GM10248 (cell line): ENCODE measurements at regions not wholly inside any gene's neighbourhood (a gene's known extent, or its start where the extent isn't known, plus 50 kb on each side); places are given as distances from the start of the nearest gene placed in this dataset.

ENCODE experiments used
- CTCF ChIA-PET: fragments of 300-600 bp; sonication (Branson Sonifier 250); formaldehyde crosslinking; extraction: SDS; loops from one replicate; lab custom pipeline; 2021; ENCODE audit warnings: antibody characterized with exemption; lab: Yijun Ruan, JAX
- POLR2A ChIA-PET: fragments of 350-650 bp; sonication (Branson Sonifier 250); formaldehyde crosslinking; extraction: SDS; loops from one replicate; lab custom pipeline; 2020; ENCODE audit warnings: antibody characterized with exemption; lab: Yijun Ruan, JAX
- DNase-seq: peaks from one replicate; pipeline ENCODE4 v3.0.0; 2012; ENCODE audit errors: extremely low spot score
- CTCF ChIP-seq: IDR thresholded peaks from 2 replicates; pipeline ENCODE4 v1.5.1; 2012; ENCODE audit warnings: mild to moderate bottlenecking, low read depth; ENCODE audit errors: extremely low read depth, missing control alignments, control extremely low read depth

- ChIA-PET POLR2A (no interaction called here), CTCF (interaction anchor here (1.0 to 1.5 kb wide), 3 partner anchors 14 to 25 kb away, joined by 3 to 4 read pairs (median 4); no protein-coding TSS in a partner anchor)
- TF ChIP-seq CTCF = no peak
- no peak for DNase-seq
These were observed 123.2 kb upstream of the UBE2E2 start for GRCh38 chr3:23079976-23080375.

- DNase-seq = no peak
- no peak for TF ChIP-seq CTCF
- POLR2A ChIA-PET = no interaction called here
- CTCF ChIA-PET = interaction anchor here (1.7 to 2.2 kb wide), 2 partner anchors 10 to 19 kb away, joined by 3 to 7 read pairs; no protein-coding TSS in a partner anchor
These were observed 119.4 kb upstream of the UBE2E2 start for GRCh38 chr3:23083701-23084100.

- ChIA-PET POLR2A (no interaction called here), CTCF (interaction anchor here (1.4 to 1.7 kb wide), 2 partner anchors 9 to 32 kb away, joined by 3 to 4 read pairs; no protein-coding TSS in a partner anchor)
- TF ChIP-seq CTCF = no peak
- DNase-seq = no peak
These were observed 118.8 kb upstream of the UBE2E2 start for GRCh38 chr3:23084367-23084766.

GRCh38 chr3:23085261-23085660 is 117.9 kb upstream of the UBE2E2 start:
- POLR2A ChIA-PET = no interaction called here
- no peak for TF ChIP-seq CTCF
- DNase-seq = no peak
- CTCF ChIA-PET = interaction anchor here (1.4 kb wide), 1 partner anchor 31 kb away, joined by 4 read pairs; no protein-coding TSS in a partner anchor

- DNase-seq = no peak
- no peak for TF ChIP-seq CTCF
- CTCF ChIA-PET = interaction anchor here (1.6 kb wide), 1 partner anchor 14 kb away, joined by 6 read pairs; no protein-coding TSS in a partner anchor
- POLR2A ChIA-PET = no interaction called here
These were observed 116.8 kb upstream of the UBE2E2 start for GRCh38 chr3:23086331-23086730.

- DNase-seq = no peak
- ChIA-PET POLR2A (no interaction called here), CTCF (interaction anchor here (1.6 kb wide), 1 partner anchor 14 kb away, joined by 6 read pairs; no protein-coding TSS in a partner anchor)
- TF ChIP-seq CTCF = no peak
These were observed 116.3 kb upstream of the UBE2E2 start for GRCh38 chr3:23086831-23087230.
